Trophoblast cell (in vitro differentiated cells and primary cell): ENCODE measurements at regions not wholly inside any gene's neighbourhood (a gene's known extent, or its start where the extent isn't known, plus 50 kb on each side); places are given as distances from the start of the nearest gene placed in this dataset.
A peak's percentile ranks its signal among the peaks of the same experiment; 100 is the strongest.

Experiments
- DNase-seq, 2 donors: peaks; one replicate each; pipeline ENCODE4 v3.0.0-alpha.2; 2016
- H2AFZ ChIP-seq: 2 replicates; pipeline ENCODE4 v1.6.1; 2013; ENCODE audit warnings: low read length, moderate library complexity, mild to moderate bottlenecking; ENCODE audit not compliant: insufficient read depth, poor library complexity
- H2AK5ac ChIP-seq: 2 replicates; pipeline ENCODE4 v1.6.1; 2013; ENCODE audit warnings: mild to moderate bottlenecking, low read length
- H2BK120ac ChIP-seq: 2 replicates; pipeline ENCODE4 v1.6.1; 2013; ENCODE audit warnings: low read length, mild to moderate bottlenecking, moderate library complexity; ENCODE audit not compliant: insufficient read depth, poor library complexity
- H2BK12ac ChIP-seq: 2 replicates; pipeline ENCODE4 v1.6.1; 2013; ENCODE audit warnings: mild to moderate bottlenecking, low read length, moderate library complexity
- H2BK5ac ChIP-seq: 2 replicates; pipeline ENCODE4 v1.6.1; 2013; ENCODE audit warnings: low read length, low read depth, moderate library complexity, mild to moderate bottlenecking; ENCODE audit not compliant: poor library complexity
- H3K14ac ChIP-seq: 2 replicates; pipeline ENCODE4 v1.6.1; 2013; ENCODE audit warnings: mild to moderate bottlenecking, low read length
- H3K18ac ChIP-seq: 2 replicates; pipeline ENCODE4 v1.6.1; 2013; ENCODE audit warnings: mild to moderate bottlenecking, low read length
- H3K23ac ChIP-seq: 2 replicates; pipeline ENCODE4 v1.6.1; 2013; ENCODE audit warnings: low read length
- H3K27ac ChIP-seq: 2 replicates; pipeline ENCODE4 v1.5.1; 2013; ENCODE audit warnings: low read depth, mild to moderate bottlenecking, inconsistent platforms, low read length, moderate library complexity
- H3K27me3 ChIP-seq: 2 replicates; pipeline ENCODE4 v1.6.1; 2013; ENCODE audit warnings: inconsistent platforms, mild to moderate bottlenecking, low read length, moderate library complexity; ENCODE audit not compliant: insufficient read depth
- H3K36me3 ChIP-seq, 2 experiments: 1 replicate in 1 of 2; 2 replicates in 1 of 2; pipeline ENCODE4 v1.6.1; 2013; ENCODE audit warnings: low read length in 2 of 2, mild to moderate bottlenecking in 2 of 2, moderate library complexity in 1 of 2; ENCODE audit not compliant: insufficient read depth in 2 of 2, control insufficient read depth in 1 of 2
- H3K4ac ChIP-seq: 2 replicates; pipeline ENCODE4 v1.6.1; 2013; ENCODE audit warnings: low read depth, mild to moderate bottlenecking, low read length, moderate library complexity
- H3K4me1 ChIP-seq, 2 experiments: 1 replicate in 1 of 2; 2 replicates in 1 of 2; pipeline ENCODE4 v1.6.1; 2013; ENCODE audit warnings: low read length in 2 of 2, mild to moderate bottlenecking in 2 of 2, moderate library complexity in 1 of 2; ENCODE audit not compliant: insufficient read depth in 2 of 2, control insufficient read depth in 1 of 2
- H3K4me2 ChIP-seq: 2 replicates; pipeline ENCODE4 v1.6.1; 2013; ENCODE audit warnings: inconsistent platforms, mild to moderate bottlenecking, low read length, moderate library complexity
- H3K4me3 ChIP-seq: 2 replicates; pipeline ENCODE4 v1.5.1; 2013; ENCODE audit warnings: mild to moderate bottlenecking, low read depth, low read length, inconsistent platforms
- H3K79me1 ChIP-seq: one replicate; pipeline ENCODE4 v1.6.1; 2013; ENCODE audit warnings: low read length
- H3K79me2 ChIP-seq: 2 replicates; pipeline ENCODE4 v1.6.1; 2013; ENCODE audit warnings: low read length, mild to moderate bottlenecking; ENCODE audit not compliant: control insufficient read depth, insufficient read depth, poor library complexity
- H3K9ac ChIP-seq: 2 replicates; pipeline ENCODE4 v1.6.1; 2013; ENCODE audit warnings: mild to moderate bottlenecking, low read length
- H3K9me3 ChIP-seq: 2 replicates; pipeline ENCODE4 v1.6.1; 2013; ENCODE audit warnings: low read depth, mild to moderate bottlenecking, control low read depth, inconsistent platforms, low read length; ENCODE audit not compliant: insufficient read depth
- H4K12ac ChIP-seq: 2 replicates; pipeline ENCODE4 v1.6.1; 2013; ENCODE audit warnings: low read depth, mild to moderate bottlenecking, low read length, moderate library complexity
- H4K8ac ChIP-seq: 2 replicates; pipeline ENCODE4 v1.6.1; 2013; ENCODE audit warnings: low read depth, mild to moderate bottlenecking, low read length, moderate library complexity
- H4K91ac ChIP-seq: one replicate; pipeline ENCODE4 v1.6.1; 2013; ENCODE audit warnings: low read depth, mild to moderate bottlenecking, low read length, moderate library complexity
- WGBS: extraction: QIAGEN DNeasy Blood & Tissue Kit; methylation state at CpG from one replicate; pipeline ENCODE4 v1.1.7; 2013; ENCODE audit warnings: missing lambda C conversion rate; ENCODE audit not compliant: insufficient read length, insufficient coverage; ENCODE audit errors: extremely low coverage; 5-methylcytosine and 5-hydroxymethylcytosine counted together

DNA sequence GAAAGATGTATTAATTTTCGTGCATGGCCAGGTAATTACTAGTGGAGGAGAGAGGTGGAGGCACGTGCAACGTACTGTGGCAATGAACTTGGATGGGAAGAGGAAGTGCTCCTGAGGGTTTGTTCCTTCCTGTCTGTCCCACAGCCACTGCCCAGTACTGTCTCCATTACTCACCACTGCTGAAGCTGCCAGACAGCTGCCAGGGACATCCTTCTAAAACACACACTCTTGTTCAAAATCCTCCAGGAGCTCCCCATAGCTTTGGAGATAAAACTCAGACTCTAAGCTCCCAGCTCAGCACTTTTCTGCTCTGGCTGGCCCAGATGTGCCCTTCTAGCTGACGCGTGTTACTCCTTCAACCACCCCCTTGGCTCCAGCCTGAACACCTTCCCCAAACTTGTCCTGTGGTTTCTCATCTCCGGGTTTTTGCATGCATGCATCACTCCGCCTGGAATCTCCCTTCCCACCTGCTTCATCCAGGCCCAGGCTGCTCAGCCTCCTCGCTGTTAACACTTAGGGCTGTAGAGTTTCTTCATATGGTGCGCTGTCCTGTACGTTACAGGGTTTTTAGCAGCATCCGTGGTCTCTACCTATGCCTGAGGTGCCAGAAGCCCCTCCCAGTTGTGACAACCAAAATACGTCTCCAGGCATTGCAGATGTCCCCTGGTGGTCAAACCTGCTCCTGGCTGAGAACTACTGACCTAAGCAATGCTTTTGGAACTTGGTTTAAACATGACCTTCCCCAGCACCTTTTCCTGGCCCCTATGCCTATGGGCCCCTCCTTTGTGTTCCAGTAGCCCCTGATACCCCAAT, 69.5 kb downstream of the C11orf91 start:
- H2AK5ac ChIP-seq, result no peak overlapping the region
- no CpG with 5 or more reads among the region's 12 CpGs for WGBS
- DNase-seq, result peak in 1 of 2 donors; percentile 39

DNA sequence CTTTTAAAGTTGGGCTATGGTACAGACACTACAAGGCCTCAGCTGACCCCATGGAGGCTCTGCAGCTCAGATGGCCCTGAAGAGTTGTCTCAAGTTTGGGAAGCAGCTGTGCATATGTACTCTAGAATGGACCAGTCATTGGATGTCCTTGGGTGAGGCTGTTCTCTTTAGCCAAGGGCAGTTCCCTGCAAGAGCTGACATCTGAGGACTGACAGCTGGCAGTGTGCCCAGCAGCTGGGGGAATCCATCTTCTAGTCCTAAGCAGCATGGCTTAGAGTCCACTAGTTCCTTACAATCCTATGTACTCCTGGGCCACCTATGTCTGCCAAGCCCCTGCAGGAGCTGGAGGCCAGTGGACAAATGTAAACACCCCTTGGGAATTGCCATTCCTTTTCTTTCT, 76.5 kb downstream of the C11orf91 start:
- no peaks in the 10 kb centered on the region for H3K36me3 ChIP-seq
- no peak overlapping the region for H3K14ac ChIP-seq
- no peak overlapping the region for H4K91ac ChIP-seq
- no peaks in the 10 kb centered on the region for H3K27me3 ChIP-seq
- no peak overlapping the region for H2BK5ac ChIP-seq
- H3K4me3 ChIP-seq, result no peak overlapping the region
- H3K4me2 ChIP-seq, result no peak overlapping the region
- no peak overlapping the region for H3K9ac ChIP-seq
- H3K79me2 ChIP-seq, result no peaks in the 10 kb centered on the region
- no peak overlapping the region for H3K27ac ChIP-seq
- H3K18ac ChIP-seq, result no peak overlapping the region
- H4K8ac ChIP-seq, result no peak overlapping the region
- no peak overlapping the region for H3K23ac ChIP-seq
- peaks cover 1% of the 10 kb centered on the region for H3K79me1 ChIP-seq
- no peak overlapping the region for H2AK5ac ChIP-seq
- H3K4me1 ChIP-seq, result no peaks in the 10 kb centered on the region
- H3K4ac ChIP-seq, result no peak overlapping the region
- no peaks in the 10 kb centered on the region for H3K9me3 ChIP-seq
- H2BK12ac ChIP-seq, result no peak overlapping the region
- no peak overlapping the region for H2BK120ac ChIP-seq
- DNase-seq, result no peak
- no peak overlapping the region for H4K12ac ChIP-seq
- H2AFZ ChIP-seq, result no peak overlapping the region

More for the DNA sequence above, 69.5 kb downstream of the C11orf91 start:
- Histone ChIP-seq H3K36me3 (no peaks in the 10 kb centered on the region), H3K23ac (no peak overlapping the region), H3K9me3 (peaks cover 4% of the 10 kb centered on the region), H3K4ac (no peak overlapping the region), H3K79me2 (no peaks in the 10 kb centered on the region), H4K12ac (no peak overlapping the region), H4K8ac (no peak overlapping the region), H2BK5ac (no peak overlapping the region), H3K4me2 (no peak overlapping the region), H2BK120ac (no peak overlapping the region), H3K4me3 (no peak overlapping the region), H4K91ac (no peak overlapping the region), H3K27ac (no peak overlapping the region), H2BK12ac (no peak overlapping the region), H3K9ac (no peak overlapping the region), H3K27me3 (no peaks in the 10 kb centered on the region), H3K4me1 (peaks cover 13 to 15% of the 10 kb centered on the region in 2 experiments), H3K14ac (no peak overlapping the region), H3K79me1 (peaks cover 4% of the 10 kb centered on the region), H3K18ac (no peak overlapping the region), H2AFZ (no peak overlapping the region)

DNA sequence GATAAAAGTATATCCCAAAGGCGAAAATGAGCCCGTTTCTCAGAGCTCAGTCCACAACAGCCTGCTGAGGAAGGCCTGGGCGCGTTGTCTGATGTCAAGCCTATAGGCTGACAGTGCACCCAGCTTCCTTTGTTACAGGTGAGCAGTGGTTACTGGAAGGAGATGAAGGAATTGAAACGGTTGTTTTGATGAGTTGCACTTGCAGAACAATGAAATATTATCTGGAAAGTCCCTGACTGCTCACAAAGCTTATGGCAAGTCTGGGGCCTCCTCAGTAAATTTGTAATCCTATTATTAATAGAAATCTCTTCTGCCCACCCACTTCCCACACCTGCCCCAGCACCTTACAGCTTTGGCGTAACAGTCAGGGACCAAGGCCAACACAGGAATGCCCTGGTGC, 77.8 kb downstream of the C11orf91 start:
- no peaks in the 10 kb centered on the region for H3K9me3 ChIP-seq
- DNase-seq, result no peak
- H2AK5ac ChIP-seq, result no peak overlapping the region
- no peak overlapping the region for H3K4me2 ChIP-seq
- H3K27me3 ChIP-seq, result no peaks in the 10 kb centered on the region
- H2AFZ ChIP-seq, result no peak overlapping the region
- H3K79me2 ChIP-seq, result no peaks in the 10 kb centered on the region
- H3K23ac ChIP-seq, result no peak overlapping the region
- no peak overlapping the region for H3K27ac ChIP-seq
- no peaks in the 10 kb centered on the region for H3K36me3 ChIP-seq
- H2BK5ac ChIP-seq, result no peak overlapping the region
- H4K8ac ChIP-seq, result no peak overlapping the region
- no peak overlapping the region for H3K18ac ChIP-seq
- no CpG with 5 or more reads among the region's 6 CpGs for WGBS
- H3K14ac ChIP-seq, result no peak overlapping the region
- no peak overlapping the region for H3K4ac ChIP-seq
- no peak overlapping the region for H4K91ac ChIP-seq
- H2BK12ac ChIP-seq, result no peak overlapping the region
- peaks cover 1% of the 10 kb centered on the region for H3K79me1 ChIP-seq
- H2BK120ac ChIP-seq, result no peak overlapping the region
- no peak overlapping the region for H4K12ac ChIP-seq
- H3K4me3 ChIP-seq, result no peak overlapping the region
- H3K9ac ChIP-seq, result no peak overlapping the region
- H3K4me1 ChIP-seq, result no peaks in the 10 kb centered on the region

DNA sequence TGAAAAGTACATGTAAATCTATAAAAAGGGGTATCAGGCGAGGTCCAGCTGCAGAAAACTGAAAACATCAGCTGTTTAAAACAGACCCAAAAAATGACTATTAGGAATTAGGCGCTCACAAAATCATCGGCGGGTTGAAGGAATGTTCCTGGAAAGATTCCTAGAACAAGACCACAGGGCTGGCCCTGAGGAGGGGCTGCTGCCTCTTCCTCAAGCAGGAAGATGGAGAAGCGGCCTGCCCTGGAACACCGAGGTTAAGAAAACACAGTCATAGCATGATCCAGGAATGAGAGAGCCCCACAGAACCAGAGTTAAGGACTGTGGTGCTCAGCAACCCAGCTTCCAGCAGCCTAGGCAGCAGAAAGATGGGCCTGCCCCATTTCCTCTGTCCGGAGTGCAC, 78.4 kb downstream of the C11orf91 start:
- H3K23ac ChIP-seq, result peak overlapping the region; percentile 42
- H4K8ac ChIP-seq, result no peak overlapping the region
- WGBS, result no CpG with 5 or more reads among the region's 7 CpGs
- no peaks in the 10 kb centered on the region for H3K27me3 ChIP-seq
- peak overlapping the region; percentile 52 for H2BK12ac ChIP-seq
- H3K18ac ChIP-seq, result no peak overlapping the region
- no peak overlapping the region for H3K9ac ChIP-seq
- no peaks in the 10 kb centered on the region for H3K9me3 ChIP-seq
- H3K4ac ChIP-seq, result no peak overlapping the region
- H3K14ac ChIP-seq, result no peak overlapping the region
- H2BK120ac ChIP-seq, result no peak overlapping the region
- H4K12ac ChIP-seq, result no peak overlapping the region
- H2AFZ ChIP-seq, result no peak overlapping the region
- no peak overlapping the region for H3K4me3 ChIP-seq
- no peak for DNase-seq
- H4K91ac ChIP-seq, result no peak overlapping the region
- no peak overlapping the region for H3K4me2 ChIP-seq
- H3K79me1 ChIP-seq, result peaks cover 1% of the 10 kb centered on the region
- no peaks in the 10 kb centered on the region for H3K79me2 ChIP-seq
- H3K36me3 ChIP-seq, result no peaks in the 10 kb centered on the region
- no peak overlapping the region for H2BK5ac ChIP-seq
- no peaks in the 10 kb centered on the region for H3K4me1 ChIP-seq
- no peak overlapping the region for H3K27ac ChIP-seq
- H2AK5ac ChIP-seq, result no peak overlapping the region
